CD4-positive, alpha-beta T cell treated with Interleukin-1 beta for 1 hour (primary cell): ENCODE measurements at regions not wholly inside any gene's neighbourhood (a gene's known extent, or its start where the extent isn't known, plus 50 kb on each side); places are given as distances from the start of the nearest gene placed in this dataset.
"Not testable (repeated sequence)": the region's sequence is repeated elsewhere in the genome, so short reads cannot be mapped to it uniquely, and the experiment has no call there.

Experiments used
- DNase-seq, 2 donors: peaks; one replicate each; pipeline ENCODE4 v3.0.0-alpha.2; 2020 to 2022

DNA sequence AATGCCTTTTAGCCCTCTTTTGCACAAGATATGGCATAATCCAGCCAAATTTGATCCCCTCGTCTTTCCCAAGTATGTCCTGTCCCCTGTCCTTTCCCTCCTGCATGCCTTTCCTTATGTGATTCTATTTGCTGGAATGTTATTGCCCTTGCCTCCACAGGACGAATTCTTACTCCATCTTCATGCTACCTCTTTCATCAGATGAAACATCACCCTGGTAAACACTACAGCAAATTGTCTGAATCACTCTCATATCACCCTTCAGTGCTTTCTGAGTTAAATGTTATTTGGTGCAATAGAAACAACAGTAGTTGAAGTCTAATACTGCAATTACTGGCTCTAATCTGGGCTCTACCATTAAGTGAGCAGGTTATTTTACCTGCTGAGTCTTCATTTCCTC, 52.2 kb upstream of the FAT1 start:
- DNase-seq, result no peak

DNA sequence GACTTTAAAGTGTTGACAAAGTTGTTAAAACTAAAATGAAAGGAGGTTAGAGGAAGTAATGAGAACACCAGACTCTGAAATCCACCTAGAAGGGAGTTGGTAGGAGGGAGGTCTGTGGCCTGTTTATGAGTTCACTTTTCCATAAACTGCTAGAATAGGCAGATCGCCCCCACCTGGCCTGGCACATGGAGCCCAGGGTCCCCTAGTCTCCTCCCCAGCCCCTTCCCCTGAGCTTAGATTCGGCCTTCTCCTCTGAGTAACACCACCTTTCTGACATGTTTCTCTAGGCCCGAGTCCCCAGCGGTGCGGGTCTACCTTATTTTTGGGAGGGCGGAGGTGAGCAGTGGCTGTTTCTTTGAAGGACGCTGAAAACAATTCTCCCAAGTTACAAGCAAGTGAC, 54.5 kb upstream of the FAT1 start:
- DNase-seq, result no peak

DNA sequence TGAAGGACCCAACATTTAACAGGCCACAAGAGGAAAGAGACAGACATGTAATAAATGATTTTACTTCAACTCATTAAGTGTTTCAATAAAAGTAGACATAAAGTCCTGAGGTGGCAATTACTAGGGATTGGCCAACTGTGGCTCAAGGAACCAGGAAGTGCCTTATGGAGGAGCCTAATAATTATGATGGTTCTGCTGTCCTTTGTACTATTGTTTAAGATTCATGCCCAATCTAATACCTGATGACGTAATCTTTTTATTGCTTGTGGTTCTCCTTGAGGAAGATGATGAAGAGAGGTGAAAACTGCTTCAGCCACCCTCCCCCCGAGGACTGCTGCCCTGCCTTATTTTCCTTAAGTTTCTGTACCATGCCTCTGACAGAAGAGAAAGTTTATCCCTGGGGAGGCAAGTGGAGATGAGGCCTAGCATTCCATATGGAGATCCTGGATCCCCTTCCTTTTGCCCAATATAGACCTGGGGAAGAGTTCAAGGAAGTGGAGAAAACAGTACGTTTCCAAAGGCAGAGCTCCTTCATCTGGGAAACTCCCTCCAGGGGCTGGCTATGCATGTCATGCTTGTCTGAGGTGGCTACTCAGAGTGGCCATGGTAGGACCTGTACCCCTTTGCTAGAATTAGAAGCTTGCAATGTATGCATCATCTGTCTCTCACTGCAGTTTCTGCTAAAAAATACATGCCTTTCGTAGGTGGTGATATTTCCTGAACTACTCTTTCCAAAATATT, 56.8 kb upstream of the FAT1 start:
- DNase-seq, result no peak

DNA sequence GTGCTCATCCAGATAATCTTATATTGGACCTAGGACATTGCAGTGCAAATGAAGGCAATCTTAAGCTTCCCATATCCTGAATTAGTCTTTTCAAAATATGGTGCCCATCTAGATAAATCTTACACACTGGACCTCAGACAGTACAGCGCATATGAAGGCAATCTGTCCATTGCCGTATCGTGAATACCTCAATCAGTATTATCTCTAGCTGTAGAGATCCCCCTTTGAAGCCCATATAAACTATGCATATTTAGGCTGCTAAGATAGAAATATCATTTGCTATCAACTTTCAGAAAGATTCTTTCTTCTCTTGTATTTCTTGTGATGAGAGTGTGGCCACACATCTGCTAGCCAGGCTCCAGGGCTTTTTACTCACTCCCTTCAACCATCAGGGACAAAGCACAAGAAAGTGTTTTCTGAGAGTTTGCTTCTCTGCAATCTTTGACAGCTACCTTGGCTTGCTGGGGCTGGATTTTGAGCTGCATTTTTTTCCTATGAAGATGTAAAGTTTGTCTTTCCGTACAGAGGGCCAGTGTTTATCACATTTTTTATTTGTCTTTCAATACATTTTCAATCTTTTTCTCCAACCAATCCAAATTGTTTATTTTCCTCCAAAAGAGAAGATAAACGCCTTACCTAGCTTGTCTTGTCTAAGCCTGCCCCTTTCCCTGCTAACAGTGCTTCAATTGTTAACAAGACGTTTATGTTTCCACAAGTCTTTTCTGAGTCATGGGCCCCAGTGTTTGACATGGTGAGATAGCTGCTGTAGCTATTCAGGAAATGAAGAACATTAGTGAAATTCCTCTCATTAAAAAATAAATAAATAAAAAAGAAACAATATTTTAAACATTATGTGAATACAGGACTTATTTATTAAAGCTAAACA, 57.6 kb upstream of the FAT1 start:
- no peak for DNase-seq

DNA sequence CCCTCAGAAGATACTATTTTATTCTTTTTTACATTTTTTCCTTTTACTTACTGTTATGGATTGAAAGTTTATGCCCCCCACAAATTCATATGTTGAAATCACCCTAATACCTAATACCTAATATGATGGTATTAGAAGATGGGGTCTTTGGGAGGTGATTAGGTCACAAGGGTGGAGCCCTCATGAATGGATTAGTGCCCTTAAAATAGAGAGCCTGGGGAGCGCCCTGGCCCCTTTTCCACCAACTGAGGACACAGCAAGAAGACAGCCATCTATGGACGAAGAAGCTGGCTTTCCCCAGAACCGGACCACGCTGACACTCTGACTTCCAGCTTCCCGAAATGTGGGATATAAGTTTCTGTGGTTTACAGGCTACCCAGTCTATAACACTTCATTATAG, 58.6 kb upstream of the FAT1 start:
- DNase-seq, result no peak

DNA sequence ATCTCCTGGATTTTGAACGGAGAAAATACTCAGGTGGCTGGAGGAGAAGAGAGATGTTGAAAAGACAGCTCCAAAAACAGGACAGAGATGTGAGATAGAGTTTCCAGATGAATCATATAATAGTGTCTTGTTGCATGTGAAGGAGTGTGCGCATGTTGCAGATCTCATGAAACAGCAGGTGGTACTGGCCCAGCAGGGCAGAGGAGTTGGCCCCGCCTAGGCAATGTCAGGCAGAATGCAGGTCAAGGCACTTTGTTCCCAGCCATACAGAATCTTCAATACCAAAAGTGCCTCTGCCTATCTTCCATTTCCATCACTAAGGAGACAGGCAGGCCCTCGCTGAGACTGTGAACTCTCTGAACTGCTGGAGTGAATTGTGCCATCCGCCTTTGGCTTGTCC, 63.9 kb upstream of the FAT1 start:
- no peak for DNase-seq

DNA sequence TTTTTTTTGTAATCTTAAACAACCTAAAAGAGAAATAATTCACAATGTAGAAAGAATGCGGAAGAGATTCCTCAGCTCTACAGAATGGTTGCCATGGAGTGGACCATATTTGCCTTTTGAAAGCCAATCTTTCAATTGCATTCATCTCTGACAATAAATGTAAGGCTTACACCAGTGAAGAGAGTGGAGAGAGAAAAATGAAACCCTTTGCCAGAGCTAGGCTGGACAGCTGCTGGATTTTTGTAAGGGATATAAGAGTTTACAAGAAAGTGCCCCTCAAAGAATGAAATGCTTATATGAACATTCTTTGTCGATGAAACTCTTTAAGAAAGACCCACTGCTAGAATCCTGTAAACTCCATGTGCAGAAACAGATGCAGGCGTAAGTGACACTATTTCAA, 66.0 kb upstream of the FAT1 start:
- DNase-seq, result no peak

DNA sequence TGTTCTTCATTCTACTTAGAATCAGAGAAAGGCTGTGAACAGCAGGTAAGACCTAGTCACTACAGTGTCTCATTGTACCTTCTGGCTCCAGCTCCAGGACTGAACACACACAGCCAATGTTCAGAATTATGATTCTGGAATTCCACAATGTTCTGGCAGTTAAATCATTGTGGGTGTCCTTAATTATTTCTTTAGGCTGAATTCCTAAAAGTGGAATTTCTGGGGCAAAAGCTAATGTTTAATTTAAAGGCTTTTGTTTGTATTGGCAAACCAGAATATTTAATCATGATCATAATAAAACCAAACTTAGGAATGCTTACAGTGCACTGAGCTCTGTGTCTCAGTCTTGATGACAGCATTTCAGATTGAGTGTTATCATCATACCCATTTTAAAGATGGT, 67.0 kb upstream of the FAT1 start:
- DNase-seq, result no peak

DNA sequence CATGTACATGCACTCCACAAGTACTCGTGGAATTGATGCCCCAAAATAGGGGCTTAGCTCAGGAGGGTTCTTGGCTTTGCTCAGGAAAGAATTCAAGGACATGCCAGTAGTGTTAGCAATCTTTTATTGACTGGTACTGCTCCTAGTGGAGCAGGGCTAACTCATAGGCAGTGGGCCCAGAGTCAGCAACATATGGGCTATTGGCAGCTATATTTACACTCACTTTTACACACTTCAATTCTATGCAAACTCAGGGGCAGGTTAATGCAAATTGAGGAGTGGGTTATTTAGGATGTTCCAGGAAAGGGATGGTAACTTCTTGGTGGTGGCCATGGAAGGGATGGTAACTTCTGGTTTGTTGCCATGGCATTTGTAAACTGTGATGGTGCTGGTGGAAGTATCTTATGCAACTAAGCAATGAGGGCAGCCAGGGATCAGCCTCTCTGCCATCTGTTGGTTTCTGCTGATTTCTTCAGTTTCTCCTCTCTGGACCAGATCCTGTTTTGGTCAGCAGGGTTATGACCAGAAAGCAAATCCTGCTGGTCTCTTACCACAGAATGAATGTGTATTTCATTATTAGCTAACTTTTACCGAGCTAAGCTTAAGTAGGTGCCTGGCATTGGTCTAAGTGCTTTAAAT, 69.2 kb upstream of the FAT1 start:
- DNase-seq, result no peak

DNA sequence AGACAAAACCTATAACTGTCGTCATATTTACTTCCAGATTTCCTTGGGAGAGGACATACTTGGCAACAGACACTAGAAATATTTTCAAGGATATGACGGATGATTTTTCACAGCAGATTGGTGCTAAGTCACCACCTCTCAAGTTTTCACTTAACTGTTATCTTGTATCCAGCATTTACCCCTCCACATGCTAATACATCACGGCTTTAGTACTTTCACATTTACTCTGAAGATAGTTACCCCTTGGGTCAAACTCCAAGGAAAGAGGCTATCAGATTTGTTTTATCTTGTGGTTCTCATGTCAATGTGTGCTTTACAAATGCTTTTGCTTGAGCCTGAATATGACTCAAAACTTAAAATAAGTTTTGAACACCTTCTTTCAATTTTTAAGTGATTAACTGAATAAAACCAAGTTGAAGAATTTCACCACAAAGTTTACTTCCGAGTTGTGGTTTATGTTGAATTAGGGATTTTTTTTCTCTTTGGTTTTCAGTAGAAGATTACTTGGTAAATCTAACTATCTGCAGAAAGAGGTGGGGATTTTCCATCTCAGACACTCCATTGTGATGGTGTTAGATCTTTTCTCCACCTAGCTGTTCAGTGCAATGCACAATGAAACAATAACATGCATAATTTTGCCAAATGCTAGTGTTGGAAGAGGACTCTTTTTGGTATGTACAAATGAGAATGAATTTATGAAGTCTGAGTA, 75.4 kb upstream of the FAT1 start:
- no peak for DNase-seq

DNA sequence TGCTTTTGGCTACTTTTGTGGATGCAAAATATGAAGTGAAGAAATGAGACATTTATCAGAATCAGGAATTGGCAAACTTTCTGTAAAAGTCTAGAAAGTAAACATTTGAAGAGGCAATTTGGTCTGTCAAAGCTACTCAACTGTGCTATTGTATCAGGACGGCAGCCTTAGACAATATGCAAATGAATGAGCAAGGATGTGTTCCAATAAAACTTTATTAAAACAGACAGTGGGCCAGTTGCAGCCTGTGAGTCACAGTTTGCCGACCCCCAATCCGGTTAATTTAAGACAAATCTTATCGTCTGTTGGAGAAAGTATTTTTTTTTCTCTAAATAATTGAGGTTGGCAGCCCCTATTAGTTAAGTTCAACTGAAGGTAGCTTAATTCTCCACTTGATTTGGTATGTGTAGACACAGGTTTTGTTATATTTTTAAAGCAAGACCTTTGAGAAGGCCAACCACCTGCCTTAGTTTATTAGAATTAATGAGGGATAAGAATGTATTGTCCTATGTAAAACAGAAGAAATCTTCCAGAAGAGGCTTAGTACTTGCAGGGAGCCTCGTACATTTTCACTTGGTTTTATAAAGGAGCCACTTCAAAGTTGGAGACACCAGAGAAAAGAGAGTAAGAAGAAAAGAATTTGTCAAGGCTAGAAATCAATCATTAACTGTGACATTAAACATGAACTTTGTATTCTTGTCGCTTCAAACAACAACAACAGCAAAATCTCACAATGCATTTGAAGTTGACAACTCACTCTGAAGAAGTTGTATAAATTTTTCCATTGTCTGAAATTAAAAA, 81.6 kb upstream of the FAT1 start:
- no peak for DNase-seq

DNA sequence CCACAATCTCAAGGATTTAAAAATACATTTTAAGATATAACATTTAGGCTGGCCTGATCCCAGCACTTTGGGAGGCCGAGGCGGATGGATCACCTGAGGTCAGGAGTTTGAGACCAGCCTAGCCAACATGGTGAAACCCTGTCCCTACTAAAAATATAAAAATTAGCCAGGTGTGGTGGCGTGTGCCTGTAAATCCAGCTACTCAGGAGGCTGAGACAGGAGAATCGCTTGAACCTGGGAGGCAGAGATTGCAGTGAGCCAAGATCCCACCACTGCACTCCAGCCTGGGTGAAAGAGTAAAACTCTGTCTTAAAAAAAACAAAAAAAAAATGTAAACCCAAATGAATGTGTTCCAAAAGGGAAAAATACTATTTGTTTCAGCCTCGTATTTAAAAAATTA, 82.3 kb upstream of the FAT1 start:
- not testable (repeated sequence) for DNase-seq

DNA sequence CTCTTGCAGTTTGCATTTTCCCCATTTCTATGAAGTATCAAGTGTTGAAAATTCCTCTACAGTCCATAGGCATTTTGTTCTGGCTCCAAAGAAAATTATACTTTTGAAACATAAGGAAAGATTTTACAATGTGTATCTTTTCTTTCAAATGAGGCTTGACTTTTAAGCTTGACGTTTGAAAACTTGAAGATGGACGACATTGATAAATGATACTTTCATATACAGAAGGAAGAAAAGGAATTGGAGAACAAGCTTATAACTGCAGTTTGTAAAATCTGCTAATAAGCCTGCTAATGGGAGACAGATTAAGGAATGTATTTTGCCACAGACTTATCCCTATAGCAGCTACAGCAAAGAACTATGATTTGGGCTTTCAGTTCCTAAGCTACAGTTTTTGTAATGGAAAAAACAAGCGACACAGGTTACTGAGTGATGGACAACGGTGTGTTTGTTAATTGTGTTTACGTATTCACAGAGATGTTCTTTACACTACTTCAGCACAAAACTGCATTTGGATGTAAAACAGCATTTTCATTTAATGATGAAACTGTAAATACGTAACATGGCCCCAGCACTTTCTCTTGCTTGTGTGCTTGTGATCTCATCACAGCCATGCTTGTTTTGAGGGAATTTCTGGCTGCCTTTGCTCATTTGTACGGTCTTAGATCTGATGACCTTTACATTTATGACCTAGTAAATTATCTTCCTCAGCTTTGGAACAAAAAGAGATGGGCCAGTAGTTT, 83.2 kb upstream of the FAT1 start:
- DNase-seq, result no peak

DNA sequence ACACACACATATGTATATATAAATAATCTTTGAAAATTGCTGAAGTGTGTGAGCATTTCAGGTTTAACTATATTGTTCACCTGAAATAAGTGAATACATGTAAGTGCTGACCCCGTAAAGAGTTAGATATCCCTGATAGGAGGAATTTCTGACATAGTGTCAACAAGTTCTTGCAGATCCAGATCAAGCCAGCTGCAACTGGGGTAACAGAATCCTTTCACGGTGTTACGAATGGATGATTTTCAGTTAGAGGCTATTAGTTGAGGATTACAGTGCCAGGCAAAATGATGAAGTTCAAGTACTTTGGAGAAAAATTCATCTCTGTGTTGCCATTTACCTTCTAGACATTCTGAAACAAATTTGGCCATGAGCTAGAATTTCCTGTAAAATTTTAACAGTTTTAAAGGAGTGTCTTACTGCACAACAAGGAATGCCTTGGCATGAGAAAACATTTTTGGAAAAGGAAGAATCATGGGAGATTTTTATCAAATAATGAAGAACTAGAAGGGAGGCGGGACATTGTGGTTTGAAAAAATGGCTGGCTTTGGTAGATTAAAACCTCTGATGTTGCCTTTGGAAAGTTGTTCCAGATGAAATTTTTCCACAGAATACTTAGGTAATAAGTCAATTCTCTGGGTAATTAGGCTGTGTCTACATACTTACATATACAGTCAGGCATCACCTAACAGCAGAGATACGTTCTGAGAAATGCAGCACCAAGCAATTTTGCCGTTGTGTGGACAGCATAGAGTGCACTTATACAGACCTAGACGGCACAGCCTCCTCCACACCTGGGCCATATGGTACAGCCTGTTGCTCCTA, 84.4 kb upstream of the FAT1 start:
- no peak for DNase-seq

DNA sequence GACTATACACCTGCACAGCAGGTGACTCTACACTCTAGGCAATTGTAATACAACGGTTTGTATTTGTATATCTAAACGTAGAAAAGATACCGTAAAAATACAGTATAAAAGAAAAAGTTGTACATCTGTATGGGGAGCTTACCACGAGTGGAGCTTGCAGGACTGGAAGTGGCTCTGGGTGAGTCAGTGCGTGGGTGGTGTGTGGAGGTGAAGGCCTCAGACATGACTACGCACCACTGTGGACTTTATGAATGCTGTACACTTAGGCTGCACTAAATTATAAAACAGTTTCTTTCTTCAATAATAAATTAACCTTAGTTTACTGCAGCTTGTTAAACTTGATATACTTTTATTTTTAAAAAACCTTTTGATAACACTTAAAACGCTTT, 85.0 kb upstream of the FAT1 start:
- DNase-seq, result no peak

DNA sequence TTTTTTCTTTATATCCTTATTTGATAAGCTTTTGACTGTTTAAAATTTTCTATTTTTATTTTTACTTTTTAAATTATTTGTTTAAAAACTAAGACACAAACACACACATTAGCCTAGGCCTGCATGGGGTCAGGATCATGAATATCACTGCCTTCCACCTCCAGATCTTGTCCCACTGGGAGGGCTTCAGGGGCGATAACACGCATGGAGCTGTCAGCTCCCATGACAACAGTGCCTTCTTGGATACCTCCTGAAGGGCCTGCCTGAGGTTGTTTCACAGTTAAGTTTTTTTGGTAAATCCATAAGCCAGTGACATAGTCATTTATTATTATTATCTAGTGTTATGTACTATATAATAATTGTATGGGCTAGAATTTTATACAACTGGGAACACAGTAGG, 85.4 kb upstream of the FAT1 start:
- no peak for DNase-seq

DNA sequence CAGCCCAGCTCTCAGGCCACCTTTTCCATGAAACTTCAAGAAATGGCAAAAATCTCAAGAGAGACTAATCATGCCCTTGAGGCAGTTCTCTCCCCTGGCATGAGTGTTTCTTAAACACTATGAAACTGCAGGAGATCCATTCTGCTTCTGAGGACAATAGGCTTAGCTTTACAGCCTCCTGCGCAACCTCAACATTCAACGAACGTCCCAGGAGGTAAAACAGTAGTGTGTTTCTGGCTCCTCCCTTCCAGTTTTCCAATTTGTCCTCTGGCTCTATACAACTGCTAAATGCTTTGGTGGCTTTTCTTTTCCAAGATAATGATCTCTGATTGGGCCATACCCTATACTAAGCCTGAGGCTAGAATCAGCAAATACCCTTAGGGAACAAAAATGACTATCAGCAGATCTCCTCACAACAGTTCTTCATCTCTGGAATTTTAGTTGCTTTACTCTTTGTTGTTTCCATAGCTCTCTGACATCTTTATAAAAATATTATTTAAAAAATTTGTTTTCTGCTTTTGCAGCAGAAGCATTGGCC, 87.0 kb upstream of the FAT1 start:
- DNase-seq, result no peak

DNA sequence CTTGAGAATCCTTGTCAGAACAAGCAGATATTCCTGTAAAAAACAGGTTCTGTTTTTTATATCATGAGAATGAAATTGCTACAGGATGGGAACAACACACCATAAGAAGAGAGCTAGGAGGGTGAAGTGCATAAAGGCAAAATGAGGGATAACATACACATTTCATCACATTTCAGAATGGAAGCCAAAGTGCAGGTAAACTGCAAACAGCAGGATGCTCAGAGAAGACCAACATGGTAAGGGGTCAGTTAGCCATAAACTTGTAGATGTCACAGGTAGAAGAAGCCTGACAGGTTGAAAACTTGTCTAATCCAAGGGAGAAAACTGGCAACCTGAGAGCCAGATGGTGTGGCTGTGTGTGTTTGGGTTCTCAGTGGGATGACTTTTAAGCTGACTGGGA, 88.9 kb upstream of the FAT1 start:
- DNase-seq, result no peak

DNA sequence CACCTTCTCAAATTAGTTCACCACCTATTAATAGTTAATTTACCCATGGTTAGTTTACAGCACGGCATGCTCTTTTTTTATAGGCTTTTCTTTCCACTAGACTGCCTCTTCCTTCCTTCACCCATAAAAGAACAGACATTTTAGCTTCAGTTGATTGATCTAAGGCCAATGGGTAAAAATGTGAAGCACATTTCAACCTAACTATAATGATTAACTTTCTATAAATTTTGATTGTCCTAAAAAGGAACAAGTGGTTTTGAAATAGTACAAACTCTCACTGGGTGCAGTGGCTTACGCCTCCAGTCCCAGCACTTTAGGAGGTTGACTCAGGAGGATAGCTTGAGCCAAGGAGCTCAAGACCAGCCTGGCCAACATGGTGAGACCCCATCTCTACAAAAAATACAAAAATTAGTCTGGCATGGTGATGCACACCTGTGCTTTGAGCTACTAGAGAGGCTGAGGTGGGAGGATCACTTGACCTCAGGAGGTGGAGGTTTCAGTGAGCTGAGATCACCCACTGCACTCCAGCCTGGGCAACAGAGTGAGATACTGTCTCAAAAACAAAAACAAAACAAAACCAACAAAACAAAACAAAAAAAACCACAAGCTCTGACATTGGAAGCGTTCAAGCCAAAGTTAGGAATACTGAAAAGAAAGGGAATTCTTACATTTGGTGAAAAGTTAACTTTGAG, 89.9 kb upstream of the FAT1 start:
- no peak for DNase-seq

DNA sequence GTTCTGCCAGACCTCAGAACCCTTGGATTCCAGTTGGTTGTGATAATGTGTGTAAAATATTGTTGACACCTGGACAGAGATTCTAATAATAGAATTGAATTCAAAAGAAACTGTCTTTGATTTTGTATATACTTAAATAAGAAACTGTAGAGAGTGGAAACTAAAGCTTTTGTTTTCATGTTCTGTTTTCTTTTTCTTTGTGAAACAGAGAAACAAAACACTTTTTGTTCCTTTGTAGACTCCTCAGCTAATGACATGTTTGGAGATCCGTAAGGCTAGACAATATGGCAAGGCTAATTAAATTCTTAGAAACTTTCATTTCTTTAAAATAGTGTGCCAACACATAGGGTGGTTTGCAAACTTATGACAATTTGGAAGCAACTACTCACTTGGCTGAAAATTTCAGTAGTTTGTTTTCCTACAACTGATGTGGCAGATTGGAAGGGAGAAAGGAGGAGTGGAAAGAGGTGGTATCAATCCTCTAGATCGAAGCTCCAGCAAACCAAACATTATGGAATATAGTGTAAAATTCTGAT, 90.9 kb upstream of the FAT1 start:
- no peak for DNase-seq
